Common myeloid progenitor, CD34-positive (primary cell): ENCODE measurements at regions not wholly inside any gene's neighbourhood (a gene's known extent, or its start where the extent isn't known, plus 50 kb on each side); places are given as distances from the start of the nearest gene placed in this dataset.
"Not testable (repeated sequence)": the region's sequence is repeated elsewhere in the genome, so short reads cannot be mapped to it uniquely, and the experiment has no call there.

Experiments
- CTCF ChIA-PET: fragments of 350-600 bp; sonication (Branson Sonifier 250); formaldehyde crosslinking; loops from one replicate; lab custom pipeline; 2021; ENCODE audit warnings: antibody characterized with exemption; lab: Charles Lee
- POLR2A ChIA-PET: fragments of 350-600 bp; sonication (Branson Sonifier 250); formaldehyde crosslinking; loops from one replicate; lab custom pipeline; 2021; ENCODE audit warnings: antibody characterized with exemption; lab: Charles Lee
- DNase-seq, 3 donors: peaks; one replicate each; pipeline versions ENCODE4 v3.0.0 to v3.0.0-alpha.2; 2013
- H3K27ac ChIP-seq, 2 experiments: 1 replicate in 1 of 2; 2 replicates in 1 of 2; pipeline ENCODE4 v1.7.0; 2013; ENCODE audit warnings: inconsistent platforms in 2 of 2, low read length in 2 of 2, mild to moderate bottlenecking in 2 of 2, low read depth in 1 of 2, moderate library complexity in 1 of 2; ENCODE audit not compliant: severe bottlenecking in 2 of 2, insufficient read depth in 1 of 2, poor library complexity in 1 of 2
- H3K27me3 ChIP-seq, 5 experiments: replicated peaks in 2 of 5; 1 replicate in 3 of 5; 2 replicates in 2 of 5; pipeline versions ENCODE4 v1.6.1 to v1.7.0; 2013; ENCODE audit warnings: low read length in 4 of 5, mild to moderate bottlenecking in 2 of 5, moderate library complexity in 2 of 5, inconsistent platforms in 1 of 5; ENCODE audit not compliant: insufficient read depth in 5 of 5, control insufficient read depth in 4 of 5
- H3K36me3 ChIP-seq, 4 experiments: 1 replicate in 2 of 4; 2 replicates in 2 of 4; pipeline versions ENCODE4 v1.6.1 to v1.7.0; 2013; ENCODE audit warnings: low read length in 3 of 4, control low read depth in 1 of 4, mild to moderate bottlenecking in 1 of 4; ENCODE audit not compliant: control insufficient read depth in 4 of 4, insufficient read depth in 4 of 4
- H3K4me1 ChIP-seq, 4 experiments: 1 replicate in 3 of 4; 2 replicates in 1 of 4; pipeline versions ENCODE4 v1.6.1 to v1.7.1; 2013; ENCODE audit warnings: low read length in 3 of 4, mild to moderate bottlenecking in 3 of 4, control low read depth in 1 of 4, inconsistent platforms in 1 of 4, moderate library complexity in 1 of 4; ENCODE audit not compliant: control insufficient read depth in 4 of 4, insufficient read depth in 4 of 4; ENCODE audit errors: control extremely low read depth in 1 of 4
- H3K4me3 ChIP-seq, 7 experiments: 1 replicate in 4 of 7; 2 replicates in 3 of 7; pipeline versions ENCODE4 v1.5.1 to v1.7.0; 2013; ENCODE audit warnings: mild to moderate bottlenecking in 7 of 7, low read length in 6 of 7, moderate library complexity in 6 of 7, inconsistent platforms in 2 of 7, low read depth in 2 of 7, control low read depth in 1 of 7; ENCODE audit not compliant: insufficient read depth in 4 of 7, control insufficient read depth in 1 of 7; ENCODE audit errors: extremely low read depth in 1 of 7
- H3K9me3 ChIP-seq, 5 experiments: 1 replicate in 4 of 5; 2 replicates in 1 of 5; pipeline versions ENCODE4 v1.6.1 to v1.7.1; 2013; ENCODE audit warnings: low read length in 4 of 5, mild to moderate bottlenecking in 2 of 5, inconsistent platforms in 1 of 5, low read depth in 1 of 5, moderate library complexity in 1 of 5; ENCODE audit not compliant: control insufficient read depth in 4 of 5, insufficient read depth in 2 of 5; ENCODE audit errors: control extremely low read depth in 1 of 5
- WGBS: methylation state at CpG from one replicate; pipeline ENCODE4 v1.1.5; 2013; ENCODE audit not compliant: insufficient coverage; 5-methylcytosine and 5-hydroxymethylcytosine counted together

DNA sequence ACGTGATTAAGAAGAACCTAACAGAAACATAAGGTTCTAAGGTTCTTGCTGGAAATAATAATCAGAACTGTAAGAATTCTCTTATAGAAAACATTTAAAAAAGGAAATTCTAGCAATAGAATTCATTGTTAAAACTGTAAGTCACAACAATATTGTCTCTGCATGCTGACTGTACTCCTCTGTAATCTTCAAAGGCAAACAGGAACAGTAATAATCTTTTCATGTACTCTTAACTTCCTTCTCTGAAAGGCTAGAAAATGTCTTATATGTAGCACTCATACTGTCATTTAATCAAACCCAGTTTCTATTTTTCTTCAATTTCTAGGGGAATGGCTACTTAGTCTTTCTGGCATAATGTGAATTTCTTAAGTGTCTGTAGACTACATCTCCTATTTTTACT is 103.5 kb upstream of the AGAP9 start:
- DNase-seq, H3K27me3 ChIP-seq, H3K9me3 ChIP-seq, POLR2A ChIA-PET, H3K36me3 ChIP-seq, H3K27ac ChIP-seq, CTCF ChIA-PET, H3K4me1 ChIP-seq, H3K4me3 ChIP-seq: not testable (repeated sequence)
- no CpG with 5 or more reads among the region's 1 CpG for WGBS

- H3K27me3 ChIP-seq, POLR2A ChIA-PET, H3K9me3 ChIP-seq, H3K4me3 ChIP-seq, H3K4me1 ChIP-seq, H3K27ac ChIP-seq, H3K36me3 ChIP-seq, CTCF ChIA-PET: not testable (repeated sequence)
- DNase-seq: peak in 1 of 3 donors; percentile 1
- WGBS: no CpG with 5 or more reads among the region's 2 CpGs
Observed at GRCh38 chr10:47622719-47623118, 99.3 kb upstream of the AGAP9 start.

DNA sequence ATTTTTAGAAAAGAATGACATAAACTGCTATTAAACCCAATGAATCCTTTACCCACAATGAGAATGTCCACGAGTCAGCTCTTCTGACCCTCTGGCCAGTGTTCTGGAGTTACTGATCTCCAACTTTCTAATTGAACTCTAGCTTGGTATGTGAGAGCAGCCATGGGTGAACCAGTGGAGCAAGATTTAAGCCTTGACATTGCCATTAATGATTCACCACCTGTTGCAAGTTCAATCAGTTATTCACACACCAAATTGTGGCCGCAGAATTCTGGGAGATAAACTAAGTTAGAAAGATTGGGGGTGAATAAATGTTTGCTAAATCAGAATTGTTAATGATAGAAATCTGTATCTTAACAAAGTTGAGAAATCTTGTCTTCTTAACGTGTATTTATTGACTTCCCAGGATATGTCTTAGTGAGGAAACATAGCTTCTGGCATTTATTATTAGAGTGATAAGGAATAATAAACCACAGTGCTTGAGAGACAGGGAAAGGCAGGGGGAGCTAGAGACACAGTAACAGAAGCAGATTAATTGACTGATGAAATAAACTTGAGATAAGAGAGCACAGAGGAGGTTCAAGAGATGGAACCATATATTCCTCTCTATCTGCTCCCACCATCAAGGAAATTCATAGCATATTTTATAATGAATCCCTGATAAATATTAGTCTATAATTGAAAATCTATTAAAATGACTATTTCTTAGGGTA is 96.0 kb upstream of the AGAP9 start:
- H3K36me3 ChIP-seq, H3K4me3 ChIP-seq, CTCF ChIA-PET, H3K9me3 ChIP-seq, H3K4me1 ChIP-seq, H3K27me3 ChIP-seq, POLR2A ChIA-PET, H3K27ac ChIP-seq: not testable (repeated sequence)
- no CpG with 5 or more reads among the region's 3 CpGs for WGBS
- peak; percentile 28 to 43 (median 38) for DNase-seq

GRCh38 chr10:47609311-47609710 is 85.9 kb upstream of the AGAP9 start:
- CTCF ChIA-PET, POLR2A ChIA-PET, H3K27ac ChIP-seq, H3K4me1 ChIP-seq, H3K27me3 ChIP-seq, H3K4me3 ChIP-seq, H3K9me3 ChIP-seq, H3K36me3 ChIP-seq, DNase-seq: not testable (repeated sequence)
- no CpG with 5 or more reads among the region's 3 CpGs for WGBS

DNA sequence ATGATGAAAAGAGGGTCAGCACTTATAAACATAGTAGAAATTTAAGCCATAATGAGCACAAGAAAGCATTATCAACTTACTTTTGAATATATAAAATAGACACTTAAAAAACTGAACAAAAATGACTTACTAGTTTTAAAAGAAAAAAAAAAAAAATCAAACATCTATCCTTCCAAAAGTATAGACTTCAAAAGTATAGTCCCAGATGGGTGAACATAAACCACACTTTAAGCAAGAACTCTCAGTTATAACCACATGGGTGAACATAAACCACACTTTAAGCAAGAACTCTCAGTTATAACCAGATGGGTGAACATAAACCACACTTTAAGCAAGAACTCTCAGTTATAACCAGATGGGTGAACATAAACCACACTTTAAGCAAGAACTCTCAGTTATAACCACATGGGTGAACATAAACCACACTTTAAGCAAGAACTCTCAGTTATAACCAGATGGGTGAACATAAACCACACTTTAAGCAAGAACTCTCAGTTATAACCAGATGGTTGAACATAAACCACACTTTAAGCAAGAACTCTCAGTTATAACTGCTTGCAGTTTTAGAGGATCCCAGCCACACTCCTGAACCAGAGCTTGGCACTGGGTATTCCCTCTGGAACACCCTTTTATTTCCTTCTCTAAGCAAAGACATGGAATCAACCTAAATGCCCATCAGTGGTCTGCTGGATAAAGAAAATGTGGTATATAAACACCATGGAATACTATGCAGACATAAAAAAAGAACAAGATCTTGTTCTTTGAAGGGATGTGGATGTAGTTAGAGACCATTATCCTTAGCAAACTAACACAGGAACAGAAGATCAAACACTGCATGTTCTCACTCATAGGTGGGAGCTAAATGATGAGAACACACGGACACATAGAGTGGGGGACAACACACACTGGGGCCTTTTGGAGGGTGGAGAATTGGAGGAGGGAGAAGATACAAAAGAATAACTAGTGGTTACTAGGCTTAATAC is 82.6 kb upstream of the AGAP9 start:
- H3K36me3 ChIP-seq, H3K27ac ChIP-seq, DNase-seq, H3K4me1 ChIP-seq, H3K27me3 ChIP-seq, H3K4me3 ChIP-seq, H3K9me3 ChIP-seq, CTCF ChIA-PET, POLR2A ChIA-PET: not testable (repeated sequence)
- no CpG with 5 or more reads among the region's 1 CpG for WGBS

DNA sequence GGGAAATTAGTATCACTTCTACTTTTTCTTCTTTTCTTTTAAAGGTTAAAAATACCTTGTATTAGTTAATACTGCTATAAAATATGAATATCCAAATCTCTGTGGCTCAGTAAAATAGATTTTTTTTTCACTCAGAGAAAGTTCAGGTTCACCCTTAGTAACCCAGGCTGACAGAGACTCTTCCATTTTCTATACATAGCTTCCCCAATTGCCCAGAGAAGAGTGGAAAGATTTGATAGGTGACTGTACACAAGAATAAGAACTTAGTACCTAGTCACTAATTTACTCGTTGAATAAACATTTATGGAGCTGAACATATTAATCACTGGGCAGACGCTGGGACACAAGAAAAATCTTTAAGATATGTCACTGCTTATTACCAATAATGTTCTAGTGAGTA is 77.2 kb upstream of the AGAP9 start:
- H3K9me3 ChIP-seq, H3K27me3 ChIP-seq, H3K4me3 ChIP-seq, H3K4me1 ChIP-seq, CTCF ChIA-PET, POLR2A ChIA-PET, H3K36me3 ChIP-seq, H3K27ac ChIP-seq, DNase-seq: not testable (repeated sequence)
- no CpG with 5 or more reads among the region's 2 CpGs for WGBS

GRCh38 chr10:47600127-47600526 is 76.7 kb upstream of the AGAP9 start:
- WGBS: no CpG with 5 or more reads among the region's 15 CpGs
- DNase-seq, POLR2A ChIA-PET, H3K36me3 ChIP-seq, H3K4me3 ChIP-seq, CTCF ChIA-PET, H3K27me3 ChIP-seq, H3K9me3 ChIP-seq, H3K27ac ChIP-seq, H3K4me1 ChIP-seq: not testable (repeated sequence)
